ENCODE measurements at regions not wholly inside any gene's neighbourhood (a gene's known extent, or its start where the extent isn't known, plus 50 kb on each side); places are given as distances from the start of the nearest gene placed in this dataset.

DNA sequence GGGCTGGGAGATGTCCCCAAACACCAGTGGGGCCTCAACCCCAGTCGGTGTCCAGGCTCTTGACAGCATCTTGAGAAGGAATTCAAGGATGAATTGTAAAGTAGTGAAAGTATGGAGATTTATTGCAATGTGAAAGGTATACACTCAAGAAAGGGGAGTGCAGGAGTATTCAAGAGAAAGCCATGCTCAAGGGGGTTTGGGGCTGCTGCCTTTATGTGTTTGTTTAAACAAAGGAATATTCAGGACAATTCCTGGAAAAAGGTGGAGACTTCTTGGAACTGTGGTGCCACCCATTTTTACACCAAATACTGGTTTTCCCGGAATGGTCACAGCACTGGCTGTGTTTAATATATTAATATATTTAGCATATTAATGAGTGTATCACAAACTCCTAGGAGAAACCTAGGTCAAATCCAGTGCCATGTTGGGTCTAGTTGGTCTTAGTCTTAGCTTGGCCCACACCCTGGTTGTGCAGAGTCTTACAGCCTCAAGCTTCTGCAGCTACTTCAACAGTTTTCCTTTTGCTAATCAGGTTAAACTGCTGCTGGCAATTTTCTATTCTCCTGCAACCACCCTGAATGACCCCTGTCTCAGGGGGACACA is 138.5 kb upstream of the TMTC4 start:
- ChIA-PET POLR2A (no interaction called here), CTCF (no interaction called here)
- H3K4me3 ChIP-seq (ENCODE audit: low read depth, low read length) = no peak overlapping the region
- DNase-seq (ENCODE audit: low read depth, low spot score) = no peak
- TF ChIP-seq, protein P1, sequence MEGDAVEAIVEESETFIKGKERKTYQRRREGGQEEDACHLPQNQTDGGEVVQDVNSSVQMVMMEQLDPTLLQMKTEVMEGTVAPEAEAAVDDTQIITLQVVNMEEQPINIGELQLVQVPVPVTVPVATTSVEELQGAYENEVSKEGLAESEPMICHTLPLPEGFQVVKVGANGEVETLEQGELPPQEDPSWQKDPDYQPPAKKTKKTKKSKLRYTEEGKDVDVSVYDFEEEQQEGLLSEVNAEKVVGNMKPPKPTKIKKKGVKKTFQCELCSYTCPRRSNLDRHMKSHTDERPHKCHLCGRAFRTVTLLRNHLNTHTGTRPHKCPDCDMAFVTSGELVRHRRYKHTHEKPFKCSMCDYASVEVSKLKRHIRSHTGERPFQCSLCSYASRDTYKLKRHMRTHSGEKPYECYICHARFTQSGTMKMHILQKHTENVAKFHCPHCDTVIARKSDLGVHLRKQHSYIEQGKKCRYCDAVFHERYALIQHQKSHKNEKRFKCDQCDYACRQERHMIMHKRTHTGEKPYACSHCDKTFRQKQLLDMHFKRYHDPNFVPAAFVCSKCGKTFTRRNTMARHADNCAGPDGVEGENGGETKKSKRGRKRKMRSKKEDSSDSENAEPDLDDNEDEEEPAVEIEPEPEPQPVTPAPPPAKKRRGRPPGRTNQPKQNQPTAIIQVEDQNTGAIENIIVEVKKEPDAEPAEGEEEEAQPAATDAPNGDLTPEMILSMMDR (IDR thresholded peaks at IDR 0.05; ENCODE audit: insufficient read depth, low read length, missing control alignments) = no peak

DNA sequence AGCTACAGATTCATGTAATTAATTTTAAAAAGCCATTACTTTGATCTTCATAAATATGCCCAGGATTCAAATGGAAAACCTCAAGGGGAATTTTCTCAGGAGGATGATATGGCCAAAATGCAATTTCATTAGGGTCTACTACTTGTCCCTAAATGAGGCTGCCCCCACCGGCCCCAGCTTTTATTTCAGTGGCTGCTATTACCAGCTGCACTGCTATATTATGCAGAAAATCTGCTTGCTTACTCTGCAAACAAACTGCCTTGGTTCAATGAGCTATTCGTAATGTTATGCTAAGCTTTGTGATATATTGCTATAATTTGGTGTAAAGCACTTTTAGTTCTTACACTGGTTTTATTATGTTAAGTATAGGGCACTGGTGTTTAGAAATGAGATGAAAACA is 137.3 kb upstream of the TMTC4 start:
- POLR2A ChIA-PET = no interaction called here
- CTCF ChIA-PET = no interaction called here
- DNase-seq (ENCODE audit: low read depth, low spot score) = no peak
- TF ChIP-seq, protein P1 (IDR thresholded peaks at IDR 0.05; ENCODE audit: insufficient read depth, low read length, missing control alignments) = no peak
- no peak overlapping the region for H3K4me3 ChIP-seq (ENCODE audit: low read depth, low read length)

DNA sequence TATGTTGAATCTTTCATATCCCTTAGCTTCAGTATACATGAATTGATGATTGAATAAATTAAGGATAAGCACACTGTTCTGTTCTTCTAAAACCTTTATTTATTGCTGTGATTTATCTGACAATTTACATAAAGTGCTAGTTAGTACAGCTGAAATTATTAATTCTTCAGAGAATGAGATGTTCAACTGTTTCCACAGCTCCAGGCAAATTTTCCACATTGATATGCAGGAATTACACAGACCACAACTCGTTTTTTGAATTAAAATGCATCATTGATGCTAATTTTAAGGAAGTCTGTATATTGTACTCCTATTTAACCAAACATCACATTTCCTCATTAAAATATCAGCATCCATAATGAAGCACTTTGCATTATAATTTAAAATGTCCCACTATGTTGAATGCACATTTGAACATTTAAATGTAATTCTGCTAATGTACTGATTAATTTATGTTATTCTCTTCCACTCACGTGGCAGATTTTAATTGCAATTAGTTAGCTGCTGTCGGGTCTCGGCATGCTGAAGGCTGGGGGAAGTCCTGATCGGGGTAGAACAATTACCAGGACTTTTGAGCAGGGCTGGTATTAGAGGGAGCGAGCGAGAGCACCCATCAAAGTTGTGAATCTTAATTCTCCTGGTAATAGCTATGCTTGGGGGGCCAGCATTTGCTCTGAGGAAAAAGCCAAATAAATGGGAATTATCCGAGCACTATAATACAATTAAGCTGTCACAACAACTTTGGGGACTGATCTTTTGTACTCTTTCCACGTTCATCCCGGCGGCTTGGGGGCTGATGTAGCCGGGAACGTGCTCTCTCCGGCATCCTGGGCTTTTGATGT is 136.7 kb upstream of the TMTC4 start:
- CTCF ChIA-PET = no interaction called here

DNA sequence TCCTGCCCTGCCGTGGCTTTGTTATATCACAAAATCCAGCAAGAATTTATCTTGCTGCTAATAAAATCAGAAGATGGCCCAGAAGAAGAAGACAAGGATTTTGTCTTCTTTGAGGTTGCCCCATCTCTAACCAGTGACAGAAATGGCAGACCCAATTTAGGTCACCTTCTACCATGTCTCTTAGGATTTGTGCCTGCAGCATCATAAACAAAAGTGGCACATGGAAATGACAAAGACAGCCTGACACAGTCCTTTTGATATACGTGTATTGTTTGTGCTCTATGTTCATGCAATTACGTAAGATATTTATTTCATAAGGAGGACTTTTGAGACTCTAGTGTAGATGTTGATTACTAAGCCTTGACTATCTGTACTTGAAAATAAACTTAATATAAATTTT is 135.9 kb upstream of the TMTC4 start:
- no peak for DNase-seq (ENCODE audit: low read depth, low spot score)
- POLR2A ChIA-PET = no interaction called here
- TF ChIP-seq, protein P1 (IDR thresholded peaks at IDR 0.05; ENCODE audit: insufficient read depth, low read length, missing control alignments) = no peak
- CTCF ChIA-PET = no interaction called here
- no peak overlapping the region for H3K4me3 ChIP-seq (ENCODE audit: low read depth, low read length)

More for the DNA sequence above, 136.7 kb upstream of the TMTC4 start:
- DNase-seq (ENCODE audit: low read depth, low spot score) = no peak
- TF ChIP-seq, protein P1 (IDR thresholded peaks at IDR 0.05; ENCODE audit: insufficient read depth, low read length, missing control alignments) = no peak
- H3K4me3 ChIP-seq (ENCODE audit: low read depth, low read length) = no peak overlapping the region
- POLR2A ChIA-PET = no interaction called here

DNA sequence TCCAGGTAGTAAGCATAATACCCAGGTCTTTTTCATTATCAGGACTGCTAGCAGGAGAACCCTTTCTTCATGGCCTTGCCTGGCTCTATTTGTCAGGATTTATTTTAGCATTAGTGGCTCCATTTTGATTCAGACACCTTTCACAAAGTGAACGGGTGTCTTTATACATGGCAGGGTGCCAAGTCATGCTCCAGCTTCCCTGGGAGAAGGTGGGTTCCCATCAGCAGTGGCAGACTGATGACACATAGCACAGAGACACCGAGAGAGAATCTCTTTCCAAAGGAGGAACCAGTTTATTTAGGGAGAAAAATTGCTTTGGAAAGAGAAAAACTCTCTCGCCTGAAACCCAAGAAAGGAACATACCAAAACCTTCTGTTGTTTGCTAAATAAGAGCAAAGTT is 135.3 kb upstream of the TMTC4 start:
- ChIA-PET POLR2A (no interaction called here), CTCF (no interaction called here)
- no peak for DNase-seq (ENCODE audit: low read depth, low spot score)
- no peak overlapping the region for H3K4me3 ChIP-seq (ENCODE audit: low read depth, low read length)
- TF ChIP-seq, protein P1 (IDR thresholded peaks at IDR 0.05; ENCODE audit: insufficient read depth, low read length, missing control alignments) = no peak

DNA sequence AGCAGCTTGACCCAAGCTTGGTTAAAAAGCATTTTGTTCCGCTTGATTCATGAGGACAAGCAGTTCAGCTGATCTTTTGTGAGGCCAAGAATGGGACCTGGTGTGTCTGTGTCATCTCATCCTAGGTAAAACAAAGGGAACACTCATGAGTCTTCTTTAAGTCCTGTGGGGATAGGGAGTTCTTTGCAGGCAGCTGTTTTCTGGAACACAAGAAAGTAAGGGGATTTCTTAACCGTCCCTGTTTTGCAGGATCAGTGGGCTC is 134.5 kb upstream of the TMTC4 start:
- H3K4me3 ChIP-seq (ENCODE audit: low read depth, low read length) = no peak overlapping the region
- no peak for DNase-seq (ENCODE audit: low read depth, low spot score)
- POLR2A ChIA-PET = no interaction called here
- CTCF ChIA-PET = no interaction called here
- TF ChIP-seq, protein P1 (IDR thresholded peaks at IDR 0.05; ENCODE audit: insufficient read depth, low read length, missing control alignments) = no peak

Measured in AG04449 (cell line).